HL-60/S4 (cell line): ENCODE measurements at regions not wholly inside any gene's neighbourhood (a gene's known extent, or its start where the extent isn't known, plus 50 kb on each side); places are given as distances from the start of the nearest gene placed in this dataset.

Experiments used
- in situ Hi-C: fragments of 300-500 bp; cut with MboI; formaldehyde crosslinking; loops from 2 replicates; pipeline ENCODE4 v1.14.3; 2022; ENCODE audit warnings: low sequenced_read_pairs

- in situ Hi-C loops: no loop called here
These were observed 466.0 kb downstream of the CAAP1 start for GRCh38 chr9:26426551-26427131.

GRCh38 chr9:26418480-26418879 lies 474.1 kb downstream of the CAAP1 start:
- in situ Hi-C loops: no loop called here

GRCh38 chr9:26415528-26415927 lies 477.1 kb downstream of the CAAP1 start:
- in situ Hi-C loops: no loop called here

GRCh38 chr9:26413611-26414010 lies 479.0 kb downstream of the CAAP1 start:
- in situ Hi-C loops: no loop called here

GRCh38 chr9:26412446-26412845 lies 480.2 kb downstream of the CAAP1 start:
- in situ Hi-C loops: no loop called here

GRCh38 chr9:26406676-26407075 lies 485.9 kb downstream of the CAAP1 start:
- in situ Hi-C loops: no loop called here

GRCh38 chr9:26399556-26399955 lies 493.0 kb downstream of the CAAP1 start:
- in situ Hi-C loops: no loop called here

GRCh38 chr9:26394025-26394424 lies 498.6 kb downstream of the CAAP1 start:
- in situ Hi-C loops: no loop called here

- in situ Hi-C loops: no loop called here
These were observed 500.0 kb downstream of the CAAP1 start for GRCh38 chr9:26392639-26393038.

- in situ Hi-C loops: no loop called here
These were observed 501.6 kb downstream of the CAAP1 start for GRCh38 chr9:26391036-26391435.

- in situ Hi-C loops: no loop called here
These were observed 517.2 kb downstream of the CAAP1 start for GRCh38 chr9:26375448-26375847.

GRCh38 chr9:26373616-26374015 lies 519.0 kb downstream of the CAAP1 start:
- in situ Hi-C loops: no loop called here

GRCh38 chr9:26371236-26371635 lies 521.4 kb downstream of the CAAP1 start:
- in situ Hi-C loops: no loop called here

GRCh38 chr9:26369093-26369492 lies 523.5 kb downstream of the CAAP1 start:
- in situ Hi-C loops: no loop called here

- in situ Hi-C loops: no loop called here
These were observed 524.4 kb downstream of the CAAP1 start for GRCh38 chr9:26368241-26368640.

GRCh38 chr9:26361010-26361409 lies 531.6 kb downstream of the CAAP1 start:
- in situ Hi-C loops: no loop called here

- in situ Hi-C loops: no loop called here
These were observed 533.8 kb downstream of the CAAP1 start for GRCh38 chr9:26358836-26359235.

GRCh38 chr9:26357803-26358344 lies 534.7 kb downstream of the CAAP1 start:
- in situ Hi-C loops: no loop called here

GRCh38 chr9:26356491-26356890 lies 536.1 kb downstream of the CAAP1 start:
- in situ Hi-C loops: no loop called here

GRCh38 chr9:26346942-26347477 lies 545.6 kb downstream of the CAAP1 start:
- in situ Hi-C loops: loop anchor here (25.0 kb wide), 1 partner anchor 385 kb away; no protein-coding TSS in a partner anchor

GRCh38 chr9:26341545-26341944 lies 551.1 kb downstream of the CAAP1 start:
- in situ Hi-C loops: loop anchor here (25.0 kb wide), 1 partner anchor 379 kb away; no protein-coding TSS in a partner anchor

GRCh38 chr9:26339796-26340195 lies 552.8 kb downstream of the CAAP1 start:
- in situ Hi-C loops: loop anchor here (25.0 kb wide), 1 partner anchor 377 kb away; no protein-coding TSS in a partner anchor
